ENCODE measurements at regions not wholly inside any gene's neighbourhood (a gene's known extent, or its start where the extent isn't known, plus 50 kb on each side); places are given as distances from the start of the nearest gene placed in this dataset.

DNA sequence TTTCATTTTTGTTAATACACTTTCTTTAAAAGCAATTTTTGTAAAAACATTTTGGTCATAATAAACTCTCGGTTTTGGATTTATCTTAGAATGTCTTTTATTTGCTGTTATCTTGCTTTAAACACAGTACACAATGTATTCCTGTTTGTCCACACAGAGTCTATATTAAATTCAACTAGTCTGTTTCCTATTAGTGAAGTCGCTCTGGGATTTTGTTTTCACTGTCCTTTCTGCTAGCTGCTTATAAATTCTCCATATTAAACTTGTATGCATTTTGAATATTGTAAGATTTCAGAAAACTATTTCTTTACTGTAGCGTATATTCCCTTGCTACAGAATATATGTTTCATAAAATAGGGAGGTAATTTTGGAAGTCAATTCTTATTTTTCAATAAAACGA, 630.2 kb downstream of the HDGFL1 start (continued):
- TF ChIP-seq, protein P1, sequence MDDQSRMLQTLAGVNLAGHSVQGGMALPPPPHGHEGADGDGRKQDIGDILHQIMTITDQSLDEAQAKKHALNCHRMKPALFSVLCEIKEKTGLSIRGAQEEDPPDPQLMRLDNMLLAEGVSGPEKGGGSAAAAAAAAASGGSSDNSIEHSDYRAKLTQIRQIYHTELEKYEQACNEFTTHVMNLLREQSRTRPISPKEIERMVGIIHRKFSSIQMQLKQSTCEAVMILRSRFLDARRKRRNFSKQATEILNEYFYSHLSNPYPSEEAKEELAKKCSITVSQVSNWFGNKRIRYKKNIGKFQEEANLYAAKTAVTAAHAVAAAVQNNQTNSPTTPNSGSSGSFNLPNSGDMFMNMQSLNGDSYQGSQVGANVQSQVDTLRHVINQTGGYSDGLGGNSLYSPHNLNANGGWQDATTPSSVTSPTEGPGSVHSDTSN (CRISPR knock-in tag; IDR thresholded peaks at IDR 0.05): no peak
- no peak for TF ChIP-seq ZNF157 (tag by site-specific recombination; IDR thresholded peaks at IDR 0.05)

DNA sequence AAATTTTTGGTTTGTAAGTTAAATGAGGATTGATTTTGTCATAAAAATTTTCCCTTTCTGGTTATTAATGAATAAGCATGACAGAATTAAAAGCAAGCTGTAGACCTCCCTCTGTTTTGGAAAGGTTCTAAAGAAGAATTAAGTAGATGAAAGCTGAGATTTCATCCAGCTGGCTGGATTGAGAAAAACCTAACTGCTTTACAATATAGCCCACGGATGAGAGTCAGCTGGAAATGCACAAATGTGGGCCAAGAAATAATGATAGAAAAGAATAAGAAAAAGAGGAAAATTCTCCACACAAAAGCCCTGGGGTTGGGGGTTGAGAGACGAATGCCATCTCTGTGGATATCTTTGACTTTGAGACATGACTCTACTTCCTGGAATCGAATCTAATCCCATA, 631.6 kb downstream of the HDGFL1 start:
- H3K27ac ChIP-seq (ENCODE audit: extremely low read depth, low read depth, low read length): no peak overlapping the region
- H3K9me3 ChIP-seq (ENCODE audit: control insufficient read depth, insufficient read depth, low read depth, low read length): no peaks in the 10 kb centered on the region
- ChIA-PET CTCF (interaction anchor here (0.7 to 0.9 kb wide), 2 partner anchors 13 to 14 kb away, joined by 3 read pairs; no protein-coding TSS in a partner anchor), POLR2A (no interaction called here)
- no peaks in the 10 kb centered on the region for H3K4me1 ChIP-seq (ENCODE audit: control insufficient read depth, insufficient read depth, low read length)
- TF ChIP-seq ZNF274 (IDR thresholded peaks at IDR 0.05; ENCODE audit: low read length): no peak
- TF ChIP-seq ZNF274 (tag by site-specific recombination; IDR thresholded peaks at IDR 0.05; ENCODE audit: borderline replicate concordance): no peak
- TF ChIP-seq, protein P2, sequence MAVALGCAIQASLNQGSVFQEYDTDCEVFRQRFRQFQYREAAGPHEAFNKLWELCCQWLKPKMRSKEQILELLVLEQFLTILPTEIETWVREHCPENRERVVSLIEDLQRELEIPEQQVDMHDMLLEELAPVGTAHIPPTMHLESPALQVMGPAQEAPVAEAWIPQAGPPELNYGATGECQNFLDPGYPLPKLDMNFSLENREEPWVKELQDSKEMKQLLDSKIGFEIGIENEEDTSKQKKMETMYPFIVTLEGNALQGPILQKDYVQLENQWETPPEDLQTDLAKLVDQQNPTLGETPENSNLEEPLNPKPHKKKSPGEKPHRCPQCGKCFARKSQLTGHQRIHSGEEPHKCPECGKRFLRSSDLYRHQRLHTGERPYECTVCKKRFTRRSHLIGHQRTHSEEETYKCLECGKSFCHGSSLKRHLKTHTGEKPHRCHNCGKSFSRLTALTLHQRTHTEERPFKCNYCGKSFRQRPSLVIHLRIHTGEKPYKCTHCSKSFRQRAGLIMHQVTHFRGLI (tag by site-specific recombination; IDR thresholded peaks at IDR 0.05): no peak
- H3K4me3 ChIP-seq (ENCODE audit: low read depth, low read length): no peak overlapping the region
- no peaks in the 10 kb centered on the region for H3K36me3 ChIP-seq (ENCODE audit: control insufficient read depth in 2 of 2, insufficient read depth in 1 of 2, low read length in 2 of 2)

DNA sequence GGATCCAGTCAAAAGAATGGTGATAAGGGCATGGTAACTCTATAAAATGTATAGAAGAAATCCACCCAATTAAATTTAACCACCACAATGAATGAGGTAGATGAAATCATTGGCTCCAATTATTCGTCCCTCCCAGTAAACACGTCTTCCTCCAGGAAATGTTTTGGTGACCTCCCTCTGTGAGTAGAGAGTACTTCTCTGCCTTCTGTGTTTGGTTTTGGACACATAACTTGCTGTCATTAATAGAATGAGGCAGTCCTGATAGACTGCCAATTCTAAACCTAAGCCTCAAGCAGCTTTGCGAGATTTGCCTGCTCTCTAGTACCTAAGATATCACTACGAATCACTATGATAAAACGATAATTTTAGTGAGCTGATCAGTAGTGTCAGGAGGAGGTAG, 632.8 kb downstream of the HDGFL1 start:
- no peak overlapping the region for H3K4me3 ChIP-seq (ENCODE audit: low read depth, low read length)
- TF ChIP-seq ZNF521 (tag by site-specific recombination; IDR thresholded peaks at IDR 0.05) (no peak), ZNF391 (tag by site-specific recombination; IDR thresholded peaks at IDR 0.05; ENCODE audit: borderline replicate concordance, low read depth) (no peak), ZNF585B (tag by site-specific recombination; IDR thresholded peaks at IDR 0.05) (no peak), REPIN1 (tag by site-specific recombination; IDR thresholded peaks at IDR 0.05; ENCODE audit: low read depth) (no peak), ZNF837 (tag by site-specific recombination; IDR thresholded peaks at IDR 0.05) (no peak), ZNF473 (tag by site-specific recombination; IDR thresholded peaks at IDR 0.05) (no peak), ZNF777 (tag by site-specific recombination; IDR thresholded peaks at IDR 0.05; ENCODE audit: borderline replicate concordance) (no peak)
- TF ChIP-seq, protein P3, sequence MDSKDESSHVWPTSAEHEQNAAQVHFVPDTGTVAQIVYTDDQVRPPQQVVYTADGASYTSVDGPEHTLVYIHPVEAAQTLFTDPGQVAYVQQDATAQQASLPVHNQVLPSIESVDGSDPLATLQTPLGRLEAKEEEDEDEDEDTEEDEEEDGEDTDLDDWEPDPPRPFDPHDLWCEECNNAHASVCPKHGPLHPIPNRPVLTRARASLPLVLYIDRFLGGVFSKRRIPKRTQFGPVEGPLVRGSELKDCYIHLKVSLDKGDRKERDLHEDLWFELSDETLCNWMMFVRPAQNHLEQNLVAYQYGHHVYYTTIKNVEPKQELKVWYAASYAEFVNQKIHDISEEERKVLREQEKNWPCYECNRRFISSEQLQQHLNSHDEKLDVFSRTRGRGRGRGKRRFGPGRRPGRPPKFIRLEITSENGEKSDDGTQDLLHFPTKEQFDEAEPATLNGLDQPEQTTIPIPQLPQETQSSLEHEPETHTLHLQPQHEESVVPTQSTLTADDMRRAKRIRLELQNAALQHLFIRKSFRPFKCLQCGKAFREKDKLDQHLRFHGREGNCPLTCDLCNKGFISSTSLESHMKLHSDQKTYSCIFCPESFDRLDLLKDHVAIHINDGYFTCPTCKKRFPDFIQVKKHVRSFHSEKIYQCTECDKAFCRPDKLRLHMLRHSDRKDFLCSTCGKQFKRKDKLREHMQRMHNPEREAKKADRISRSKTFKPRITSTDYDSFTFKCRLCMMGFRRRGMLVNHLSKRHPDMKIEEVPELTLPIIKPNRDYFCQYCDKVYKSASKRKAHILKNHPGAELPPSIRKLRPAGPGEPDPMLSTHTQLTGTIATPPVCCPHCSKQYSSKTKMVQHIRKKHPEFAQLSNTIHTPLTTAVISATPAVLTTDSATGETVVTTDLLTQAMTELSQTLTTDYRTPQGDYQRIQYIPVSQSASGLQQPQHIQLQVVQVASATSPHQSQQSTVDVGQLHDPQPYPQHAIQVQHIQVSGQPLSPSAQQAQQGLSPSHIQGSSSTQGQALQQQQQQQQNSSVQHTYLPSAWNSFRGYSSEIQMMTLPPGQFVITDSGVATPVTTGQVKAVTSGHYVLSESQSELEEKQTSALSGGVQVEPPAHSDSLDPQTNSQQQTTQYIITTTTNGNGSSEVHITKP (tag by site-specific recombination; IDR thresholded peaks at IDR 0.05): no peak
- ChIA-PET POLR2A (no interaction called here), CTCF (no interaction called here)
- H3K36me3 ChIP-seq (ENCODE audit: control insufficient read depth in 2 of 2, insufficient read depth in 1 of 2, low read length in 2 of 2): no peaks in the 10 kb centered on the region
- H3K9me3 ChIP-seq (ENCODE audit: control insufficient read depth, insufficient read depth, low read depth, low read length): no peaks in the 10 kb centered on the region
- no peaks in the 10 kb centered on the region for H3K4me1 ChIP-seq (ENCODE audit: control insufficient read depth, insufficient read depth, low read length)
- H3K27ac ChIP-seq (ENCODE audit: extremely low read depth, low read depth, low read length): no peak overlapping the region

DNA sequence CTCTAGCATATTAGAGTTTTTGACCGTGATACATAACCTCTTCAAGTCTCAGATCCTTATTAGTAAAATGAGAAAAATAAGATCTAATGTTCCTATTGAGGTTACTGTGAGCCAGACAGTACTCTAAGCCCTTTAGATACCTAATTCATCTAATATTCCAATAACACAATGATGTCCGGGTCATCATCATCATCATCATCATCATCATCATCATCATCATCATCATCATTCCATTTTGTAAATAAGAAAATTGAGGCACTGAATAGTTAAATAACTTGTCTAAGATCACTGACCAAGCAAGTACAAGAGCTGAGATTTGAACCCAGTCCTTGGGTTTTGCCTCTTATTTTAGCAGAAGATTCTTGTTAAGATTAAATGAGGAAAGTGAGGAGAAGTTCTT, 643.0 kb downstream of the HDGFL1 start:
- Histone ChIP-seq H3K4me3 (ENCODE audit: low read depth, low read length) (no peak overlapping the region), H3K9me3 (ENCODE audit: control insufficient read depth, insufficient read depth, low read depth, low read length) (no peaks in the 10 kb centered on the region), H3K4me1 (ENCODE audit: control insufficient read depth, insufficient read depth, low read length) (no peaks in the 10 kb centered on the region), H3K27ac (ENCODE audit: extremely low read depth, low read depth, low read length) (no peak overlapping the region), H3K36me3 (ENCODE audit: control insufficient read depth in 2 of 2, insufficient read depth in 1 of 2, low read length in 2 of 2) (no peaks in the 10 kb centered on the region)
- POLR2A ChIA-PET: no interaction called here
- CTCF ChIA-PET: no interaction called here
- TF ChIP-seq, protein P4, sequence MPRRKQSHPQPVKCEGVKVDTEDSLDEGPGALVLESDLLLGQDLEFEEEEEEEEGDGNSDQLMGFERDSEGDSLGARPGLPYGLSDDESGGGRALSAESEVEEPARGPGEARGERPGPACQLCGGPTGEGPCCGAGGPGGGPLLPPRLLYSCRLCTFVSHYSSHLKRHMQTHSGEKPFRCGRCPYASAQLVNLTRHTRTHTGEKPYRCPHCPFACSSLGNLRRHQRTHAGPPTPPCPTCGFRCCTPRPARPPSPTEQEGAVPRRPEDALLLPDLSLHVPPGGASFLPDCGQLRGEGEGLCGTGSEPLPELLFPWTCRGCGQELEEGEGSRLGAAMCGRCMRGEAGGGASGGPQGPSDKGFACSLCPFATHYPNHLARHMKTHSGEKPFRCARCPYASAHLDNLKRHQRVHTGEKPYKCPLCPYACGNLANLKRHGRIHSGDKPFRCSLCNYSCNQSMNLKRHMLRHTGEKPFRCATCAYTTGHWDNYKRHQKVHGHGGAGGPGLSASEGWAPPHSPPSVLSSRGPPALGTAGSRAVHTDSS (tag by site-specific recombination; IDR thresholded peaks at IDR 0.05): peak; percentile 60
- no peak for TF ChIP-seq SP2 (tag by site-specific recombination; IDR thresholded peaks at IDR 0.05)
